ENCODE measurements at regions not wholly inside any gene's neighbourhood (a gene's known extent, or its start where the extent isn't known, plus 50 kb on each side); places are given as distances from the start of the nearest gene placed in this dataset.

DNA sequence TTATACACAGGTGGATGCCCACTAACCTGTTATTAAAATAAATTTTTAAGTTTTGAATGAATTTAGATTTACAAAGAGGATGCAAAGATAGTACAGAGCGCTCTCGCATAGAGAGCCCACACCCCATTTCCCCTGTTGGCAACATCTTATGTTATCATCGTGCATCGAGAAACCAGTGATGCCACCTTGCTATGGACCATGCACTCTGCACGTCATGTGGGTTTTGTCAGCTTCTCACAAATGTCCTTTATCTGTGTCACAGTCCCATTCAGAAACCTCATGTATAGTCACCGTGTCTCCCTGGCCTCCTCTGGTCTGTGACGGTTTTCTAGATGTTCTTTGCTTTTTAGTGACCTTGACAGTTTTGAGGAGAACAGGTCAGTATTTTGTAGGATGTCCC, 60.0 kb downstream of the ING1 start:
- no peak for DNase-seq (ENCODE audit: low read depth in 2 of 2)

DNA sequence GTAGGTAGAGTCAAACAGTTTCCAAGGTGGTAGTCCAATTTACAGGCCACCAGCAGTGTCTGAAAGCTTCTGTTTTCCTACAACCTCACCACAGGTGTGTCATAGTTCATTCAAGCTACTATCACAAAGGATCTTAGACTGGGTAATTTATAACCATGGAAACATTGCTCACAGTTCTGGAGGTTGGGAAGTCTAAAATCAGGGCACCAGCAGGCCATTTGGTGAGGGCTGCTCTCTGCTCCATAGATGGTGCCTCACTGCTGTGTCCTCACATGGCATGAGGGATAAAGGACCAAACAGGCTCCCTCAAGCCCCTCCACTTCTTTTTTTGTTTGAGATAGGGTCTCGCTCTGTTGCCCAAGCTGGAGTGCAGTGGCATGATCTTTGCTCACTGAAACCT, 60.6 kb downstream of the ING1 start:
- no peak for DNase-seq (ENCODE audit: low read depth in 2 of 2)

DNA sequence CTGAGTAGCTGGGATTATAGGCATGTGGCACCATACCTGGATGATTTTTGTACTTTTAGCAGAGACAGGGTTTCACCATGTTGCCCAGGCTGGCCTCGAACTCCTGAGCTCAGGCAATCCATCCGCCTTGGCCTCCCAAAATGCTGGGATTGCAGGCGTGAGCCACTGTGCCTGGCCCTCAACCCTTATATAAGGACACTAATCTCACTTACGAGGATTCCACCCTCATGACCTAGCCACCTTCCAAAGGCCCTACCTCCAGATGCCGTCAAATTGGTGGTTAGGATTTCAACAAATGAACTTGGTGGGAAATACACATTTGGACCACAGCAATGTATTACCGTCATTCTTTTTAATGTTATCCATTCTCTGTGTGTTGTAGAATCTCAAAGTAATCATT, 61.0 kb downstream of the ING1 start:
- no peak for DNase-seq (ENCODE audit: low read depth in 2 of 2)

DNA sequence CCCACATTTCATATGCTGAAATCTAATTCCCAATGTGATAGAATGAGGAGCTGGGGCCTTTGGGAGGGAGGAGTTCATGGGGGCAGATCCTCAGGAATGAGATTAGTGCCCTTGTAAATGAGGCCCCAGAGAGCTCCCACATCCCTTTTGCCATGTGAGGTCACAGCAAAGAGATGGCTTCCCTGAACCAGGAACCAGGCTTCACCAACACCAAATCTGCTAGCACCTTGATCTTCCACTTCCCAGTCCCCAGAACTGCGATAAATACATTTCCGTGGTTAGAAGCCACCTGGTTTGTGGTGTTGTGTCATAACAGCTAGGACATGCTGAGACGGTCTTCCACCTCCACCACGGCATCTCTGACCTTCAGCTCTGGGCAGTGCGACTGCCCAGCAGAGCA, 62.1 kb downstream of the ING1 start:
- no peak for DNase-seq (ENCODE audit: low read depth in 2 of 2)

DNA sequence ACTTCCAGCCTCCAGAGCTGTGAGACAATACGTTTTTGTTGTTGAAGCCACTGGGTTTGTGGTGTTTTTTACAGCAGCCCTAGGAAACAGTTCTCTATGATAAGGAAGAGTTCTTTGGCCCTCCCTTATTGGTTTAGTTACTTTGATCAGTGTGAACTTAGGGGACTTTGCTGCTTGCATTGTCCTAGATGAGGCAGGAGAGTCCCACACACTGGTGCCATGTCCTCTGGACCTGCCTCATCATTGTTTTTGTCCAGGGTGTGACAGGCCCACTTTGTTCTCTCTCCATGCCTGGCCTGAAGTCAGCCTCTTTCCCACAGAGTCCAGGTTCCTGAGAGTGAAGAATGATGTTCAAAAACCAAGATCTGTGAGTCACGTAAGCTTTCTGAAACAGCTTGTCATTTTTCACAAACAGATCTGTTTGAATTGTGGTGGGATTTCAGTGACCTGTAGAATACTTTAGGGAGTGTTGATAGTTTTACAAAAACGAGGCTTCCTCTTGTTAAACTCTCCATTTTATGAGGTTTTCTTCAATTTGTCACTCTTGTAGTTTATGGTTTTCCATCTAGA, 63.8 kb downstream of the ING1 start:
- no peak for DNase-seq (ENCODE audit: low read depth in 2 of 2)

DNA sequence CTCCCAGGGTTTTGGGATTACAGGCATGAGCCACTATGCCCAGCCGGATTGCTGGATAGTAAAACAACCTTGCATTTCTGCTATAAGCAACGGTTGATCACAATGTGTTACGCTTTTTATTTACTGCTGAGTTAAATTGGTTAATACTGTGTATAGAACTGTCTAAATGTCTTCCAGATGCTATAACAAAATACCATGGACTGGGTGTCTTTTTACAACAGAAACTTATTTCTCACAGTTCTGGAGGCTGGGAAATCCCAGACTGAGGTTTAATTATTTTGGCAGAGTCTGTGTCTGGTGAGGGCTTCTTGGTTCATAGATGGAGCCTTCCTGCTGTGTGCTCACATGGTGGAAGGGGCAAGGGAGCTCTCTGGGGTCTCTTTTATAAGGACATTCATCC, 65.5 kb downstream of the ING1 start:
- DNase-seq (ENCODE audit: low read depth in 2 of 2): no peak

DNA sequence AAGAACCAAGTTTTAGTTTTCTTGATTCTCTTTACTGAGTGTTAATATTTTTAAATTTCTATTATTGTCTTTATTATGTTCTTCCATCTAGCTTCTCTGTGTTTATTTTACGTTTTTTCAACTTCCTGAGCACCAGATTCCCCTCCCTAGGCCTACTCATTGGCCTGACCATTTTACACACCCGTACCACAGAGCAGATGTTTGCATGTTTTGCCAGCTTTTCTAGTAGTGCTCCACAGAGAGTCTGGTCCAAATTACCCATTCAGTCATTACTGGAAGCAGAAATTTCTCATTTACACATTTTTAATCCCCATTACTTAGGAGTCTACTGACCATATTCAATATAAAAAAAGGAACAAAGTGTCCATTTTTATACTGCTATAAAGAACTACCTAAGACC, 66.9 kb downstream of the ING1 start:
- no peak for DNase-seq (ENCODE audit: low read depth in 2 of 2)

DNA sequence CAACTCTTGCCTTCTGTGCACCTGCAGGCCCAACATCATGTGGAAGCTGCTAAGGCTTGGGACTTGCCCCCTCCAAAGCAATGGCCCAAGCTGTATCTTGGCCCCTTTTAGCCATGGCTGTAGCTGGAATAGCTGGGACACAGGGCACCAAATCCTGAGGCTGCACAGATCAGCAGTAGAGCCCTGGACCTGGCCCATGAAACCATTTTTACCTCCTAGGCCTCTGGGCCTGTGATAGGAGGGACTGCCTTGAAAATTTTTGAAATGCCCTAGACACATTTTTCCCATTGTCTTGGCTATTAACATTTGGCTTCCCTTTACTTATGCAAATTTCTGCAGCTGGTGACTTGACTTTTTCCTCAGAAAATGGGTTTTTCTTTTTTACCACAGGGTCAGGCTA, 68.7 kb downstream of the ING1 start:
- no peak for DNase-seq (ENCODE audit: low read depth in 2 of 2)

DNA sequence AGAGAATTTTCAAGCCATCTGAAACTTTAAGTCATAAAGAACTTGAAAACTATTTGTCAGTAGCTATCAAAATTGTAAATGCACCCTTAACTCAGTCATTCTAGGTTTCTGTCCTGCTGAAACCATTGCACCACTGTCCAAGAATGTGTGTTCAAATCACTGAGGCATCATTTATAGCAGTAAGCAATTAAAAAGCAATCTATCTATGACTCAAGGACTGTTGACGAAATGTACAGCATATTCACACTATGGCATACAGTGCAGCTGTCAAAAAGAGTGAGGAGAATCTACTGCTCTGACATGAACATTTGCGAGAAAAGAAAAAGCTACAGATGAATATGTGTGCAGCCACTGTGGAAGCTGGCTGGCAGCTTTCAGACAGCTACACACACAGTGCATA, 71.2 kb downstream of the ING1 start:
- DNase-seq (ENCODE audit: low read depth in 2 of 2): no peak

DNA sequence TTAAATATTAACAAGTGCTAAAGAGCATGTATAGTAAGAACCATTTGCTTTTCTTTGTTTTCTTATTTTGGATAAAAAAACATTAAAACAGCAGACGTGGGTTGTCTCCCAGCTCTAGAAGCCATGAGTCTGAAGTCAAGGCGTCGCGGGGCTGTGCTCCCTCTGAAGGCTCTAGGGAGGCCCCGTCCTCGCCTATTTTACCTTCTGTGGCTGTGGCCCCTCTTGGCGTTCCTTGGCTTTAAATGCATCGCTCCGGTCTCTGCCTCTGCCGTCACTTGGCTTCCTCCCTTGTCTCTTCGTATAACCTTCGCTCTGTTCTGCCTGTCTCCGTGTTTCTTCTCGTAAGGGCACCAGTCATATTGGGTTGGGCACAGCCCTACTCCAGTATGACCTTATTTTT, 75.3 kb downstream of the ING1 start:
- DNase-seq (ENCODE audit: low read depth in 2 of 2): no peak

DNA sequence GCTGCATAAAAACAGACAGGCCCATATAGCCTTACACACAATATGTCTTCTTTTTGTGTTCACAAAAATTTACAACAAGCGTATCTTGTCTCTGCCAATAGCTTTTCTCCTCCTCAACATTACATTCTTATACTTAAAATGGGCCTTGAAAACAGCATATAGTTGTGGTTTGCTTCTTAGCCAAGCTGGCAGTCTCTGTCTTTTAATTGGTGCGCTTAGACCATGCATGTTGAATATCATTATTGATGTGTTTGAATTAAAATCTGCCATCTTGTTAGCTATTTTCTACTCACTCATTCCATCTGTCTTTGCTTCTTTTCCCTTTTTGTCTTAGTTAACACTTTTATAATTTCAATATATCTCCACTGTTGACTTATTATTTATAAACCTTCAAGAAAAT, 76.4 kb downstream of the ING1 start:
- no peak for DNase-seq (ENCODE audit: low read depth in 2 of 2)

DNA sequence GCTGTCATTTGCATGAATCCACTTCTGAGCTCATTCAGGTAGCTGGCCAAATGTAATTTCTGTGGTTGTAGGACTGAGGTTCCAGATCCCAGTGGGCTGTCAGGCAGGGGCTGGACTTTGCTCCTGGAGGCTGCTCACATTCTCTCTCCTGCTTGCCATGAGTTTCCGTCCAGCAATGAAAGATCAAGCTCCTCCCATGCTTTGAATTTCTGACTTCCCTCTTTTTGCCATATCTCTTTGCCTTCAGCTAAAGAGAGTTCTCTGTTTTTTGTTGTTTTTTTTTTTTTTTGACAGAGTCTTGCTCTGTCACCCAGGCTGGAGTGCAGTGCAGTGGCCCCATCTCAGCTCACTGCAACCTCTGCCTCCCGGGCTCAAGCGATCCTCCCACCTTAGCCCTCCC, 76.9 kb downstream of the ING1 start:
- DNase-seq (ENCODE audit: low read depth in 2 of 2): no peak

DNA sequence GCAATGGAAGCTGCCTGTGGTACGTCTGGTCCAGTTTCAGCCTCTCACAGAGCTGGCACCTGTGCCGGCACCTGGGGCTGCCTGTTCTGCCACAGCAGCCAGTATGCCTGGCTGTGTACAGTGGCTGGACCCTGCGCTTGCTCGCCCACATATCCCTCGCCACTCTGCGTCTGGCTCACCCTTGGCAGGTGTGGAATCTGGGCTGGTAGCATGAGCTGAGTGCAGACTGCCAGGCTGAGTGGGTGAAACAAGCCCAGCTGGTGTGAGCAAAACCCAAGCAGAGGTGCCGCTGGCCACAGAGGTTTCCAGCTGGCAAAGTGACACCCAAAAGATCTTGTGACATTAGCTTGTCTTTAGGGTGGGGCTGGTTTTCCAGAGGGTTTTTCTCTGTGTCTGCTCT, 80.7 kb downstream of the ING1 start:
- no peak for DNase-seq (ENCODE audit: low read depth in 2 of 2)

DNA sequence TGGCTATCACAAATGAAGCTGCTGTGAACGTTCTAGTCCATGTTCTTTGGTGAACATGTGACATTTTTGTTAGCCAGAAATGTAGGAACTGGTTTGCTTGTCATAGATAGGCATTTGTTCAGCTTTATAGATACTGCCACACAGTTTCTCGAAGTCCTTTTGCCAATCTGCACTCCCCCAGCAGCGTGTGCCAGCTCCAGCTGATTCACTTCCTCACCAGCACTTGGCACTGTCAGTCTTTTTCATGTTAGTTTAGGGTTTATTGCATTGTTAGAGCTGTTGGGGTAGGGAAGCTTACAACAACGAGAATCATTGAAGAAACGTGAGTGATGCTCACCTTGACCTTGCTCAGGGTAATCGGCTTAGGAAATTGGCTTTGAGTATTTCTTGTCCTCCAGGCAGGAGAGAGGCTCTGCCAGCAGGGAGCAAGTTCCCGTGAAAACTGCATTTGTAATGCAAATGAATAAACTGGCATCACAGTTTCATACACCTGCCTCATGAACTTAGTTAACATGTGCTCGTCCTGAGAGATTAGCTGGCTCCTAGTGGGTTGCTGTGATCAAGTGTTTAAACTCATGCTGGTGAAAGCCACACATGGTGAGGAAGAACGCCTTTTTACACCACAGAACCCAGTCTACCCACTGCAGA, 83.9 kb downstream of the ING1 start:
- no peak for DNase-seq (ENCODE audit: low read depth in 2 of 2)

DNA sequence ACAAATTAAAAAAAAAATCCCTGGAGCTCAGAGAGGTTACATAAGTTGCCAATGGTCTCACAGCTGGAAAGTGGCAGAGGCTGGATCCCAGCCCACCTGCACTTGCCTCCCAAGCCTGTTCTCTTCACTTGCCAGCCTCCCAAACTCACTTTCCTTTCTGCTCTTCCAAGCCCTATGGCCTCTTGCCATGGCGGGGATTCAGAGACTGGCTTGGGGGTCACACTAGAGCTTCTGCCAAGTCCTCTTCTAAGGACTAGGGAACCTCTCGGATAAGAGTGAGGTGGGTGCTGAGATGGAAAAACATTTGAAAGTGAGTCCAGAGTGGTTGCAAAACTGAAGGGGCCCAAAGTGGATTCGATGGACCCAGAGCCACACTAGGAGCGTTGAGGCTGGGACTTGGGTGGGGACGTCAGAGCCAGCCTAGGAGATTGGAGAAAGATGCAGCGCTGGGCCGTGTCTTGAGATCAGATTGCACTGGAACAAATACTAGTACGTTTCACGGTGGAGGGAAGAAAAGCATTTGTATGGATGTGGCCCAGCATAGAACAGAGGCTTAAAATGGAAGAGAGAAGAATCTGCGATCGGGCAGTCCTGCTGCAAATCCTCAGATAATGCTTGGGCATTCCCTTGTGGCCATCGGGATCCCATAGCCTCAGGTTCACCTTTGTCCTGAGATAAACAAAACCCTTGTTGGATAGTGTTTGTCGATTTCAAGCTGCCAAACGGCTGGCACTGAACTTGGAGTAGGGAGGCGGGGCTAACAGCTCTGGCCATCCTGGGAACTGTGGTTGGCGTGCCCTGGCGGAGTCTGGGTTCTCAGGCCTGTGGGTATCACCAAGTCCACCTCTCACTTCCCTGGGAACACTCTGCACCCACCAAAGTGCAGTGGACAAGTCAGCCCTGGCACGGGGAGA, 84.8 kb downstream of the ING1 start:
- no peak for DNase-seq (ENCODE audit: low read depth in 2 of 2)

DNA sequence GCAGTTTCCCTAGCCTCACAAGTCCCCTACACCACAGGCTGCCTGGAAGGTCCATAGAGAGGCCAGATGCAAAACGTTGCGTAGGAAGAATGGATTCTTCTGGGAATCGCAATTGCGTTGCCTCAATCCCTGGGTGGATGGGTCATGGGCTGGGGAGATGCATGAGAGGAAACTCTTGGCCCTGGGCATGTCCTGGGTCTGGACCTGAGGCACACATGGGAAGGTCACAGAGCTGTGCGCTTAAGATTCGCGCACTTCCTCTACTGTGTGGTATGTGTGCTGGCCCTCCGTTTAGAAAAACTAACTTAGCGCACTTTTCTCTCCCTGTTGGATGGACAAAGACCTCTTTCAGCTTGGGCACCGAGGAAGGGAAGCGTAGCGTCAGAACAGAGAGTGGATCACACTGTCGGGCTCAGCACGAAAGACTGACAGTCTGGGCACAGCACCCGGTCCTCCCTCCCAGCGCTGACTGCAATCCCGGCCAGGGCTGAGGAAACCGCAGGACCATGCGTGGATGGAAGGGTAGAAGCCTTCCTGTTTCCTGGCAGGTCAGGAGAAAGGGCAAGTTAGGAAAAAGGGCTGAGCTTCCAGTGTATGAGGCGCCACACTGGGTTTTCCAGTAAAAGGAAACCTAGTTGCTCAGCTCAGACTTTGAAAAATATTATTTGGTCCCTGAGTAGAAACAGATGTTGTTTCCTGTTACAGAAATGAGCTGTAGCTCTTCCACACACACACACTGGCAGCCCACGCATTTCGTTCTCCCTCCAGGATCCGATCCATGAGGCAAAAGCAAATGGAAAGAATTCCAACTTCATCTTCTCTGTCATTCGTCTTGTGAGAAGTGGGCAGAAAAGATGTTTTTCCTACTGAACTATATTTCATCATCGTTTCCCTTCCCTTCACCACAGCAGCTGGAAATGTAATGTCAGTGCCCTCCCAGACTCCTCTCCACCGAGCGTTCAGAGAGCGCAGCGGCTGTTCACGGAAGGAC, 86.0 kb downstream of the ING1 start:
- DNase-seq (ENCODE audit: low read depth in 2 of 2): no peak

DNA sequence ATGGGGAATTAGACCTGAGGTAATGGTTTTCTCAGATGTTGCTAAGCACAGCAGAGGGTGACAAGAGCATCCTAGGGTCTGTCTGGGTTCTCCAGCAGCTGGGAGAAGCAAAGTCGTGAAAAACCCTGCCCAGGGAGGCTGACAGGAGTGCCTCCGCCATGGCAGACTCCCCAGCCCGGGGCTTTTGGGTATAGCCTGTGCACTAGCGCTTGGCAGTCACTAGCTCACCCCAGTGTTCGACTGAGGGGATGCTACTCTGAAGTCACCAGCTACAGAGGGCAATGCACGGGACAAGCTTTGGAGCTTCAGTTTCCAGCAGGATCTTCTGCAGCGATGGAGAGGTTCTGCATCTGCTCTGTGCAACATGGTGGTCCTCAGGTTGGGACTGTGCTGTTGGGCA, 87.5 kb downstream of the ING1 start:
- no peak for DNase-seq (ENCODE audit: low read depth in 2 of 2)

DNA sequence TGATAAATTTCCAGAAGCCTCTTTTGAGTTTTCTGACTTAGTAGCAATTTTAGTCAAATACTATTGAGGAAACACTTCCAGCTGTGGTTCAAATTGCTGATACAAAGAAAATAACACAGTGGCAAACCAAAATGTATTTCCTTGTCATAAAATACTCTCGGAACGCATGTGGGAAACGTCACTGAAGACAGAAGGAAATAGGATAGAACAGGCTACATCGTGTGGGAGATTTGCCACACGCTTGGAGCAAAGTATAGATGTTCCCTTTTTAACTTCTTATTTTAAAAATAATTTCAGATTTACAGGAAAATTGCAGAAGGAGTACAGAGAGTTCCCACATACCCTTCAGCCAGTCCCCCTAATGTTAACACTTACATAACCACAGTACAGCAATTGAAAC, 88.8 kb downstream of the ING1 start:
- DNase-seq (ENCODE audit: low read depth in 2 of 2): no peak

DNA sequence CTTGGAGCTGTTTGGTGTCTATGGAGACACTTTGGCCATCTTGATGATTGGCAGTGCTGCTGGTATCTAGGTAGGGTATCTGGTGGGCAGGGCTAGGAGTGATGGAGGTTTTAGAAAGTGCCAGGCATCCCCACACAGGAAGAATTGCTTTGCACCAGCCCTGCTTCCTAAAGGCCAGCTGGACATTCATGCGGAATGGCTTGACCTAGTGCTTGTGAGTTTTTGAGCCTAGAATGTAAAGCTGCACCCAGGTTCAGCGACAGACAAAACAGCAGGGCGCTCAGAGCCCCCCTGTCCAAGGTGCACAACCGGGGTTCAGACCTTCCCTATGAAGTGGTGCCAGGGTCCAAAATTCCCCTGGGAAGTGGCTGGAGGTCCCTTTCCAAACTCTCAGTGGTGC, 93.1 kb downstream of the ING1 start:
- DNase-seq (ENCODE audit: low read depth in 2 of 2): no peak

DNA sequence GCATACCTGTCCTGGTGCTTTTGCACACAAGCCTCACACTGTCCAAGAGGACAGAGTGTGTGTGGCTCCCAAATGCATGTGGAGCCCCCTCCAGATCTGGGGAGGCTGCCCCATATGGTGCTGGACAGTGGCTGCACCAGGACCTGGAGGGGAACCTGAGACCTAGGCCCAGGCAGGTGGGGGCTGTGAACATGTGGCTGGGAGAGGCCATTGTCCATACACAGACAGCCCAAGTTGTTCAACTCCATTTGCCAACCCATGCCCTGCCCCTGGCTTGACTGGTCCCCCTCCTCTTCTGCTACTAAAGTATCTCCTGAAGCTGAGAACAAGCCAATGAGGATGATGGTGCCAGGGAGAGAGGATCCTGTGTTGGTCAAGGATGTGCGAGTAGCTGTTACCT, 94.0 kb downstream of the ING1 start:
- no peak for DNase-seq (ENCODE audit: low read depth in 2 of 2)

DNA sequence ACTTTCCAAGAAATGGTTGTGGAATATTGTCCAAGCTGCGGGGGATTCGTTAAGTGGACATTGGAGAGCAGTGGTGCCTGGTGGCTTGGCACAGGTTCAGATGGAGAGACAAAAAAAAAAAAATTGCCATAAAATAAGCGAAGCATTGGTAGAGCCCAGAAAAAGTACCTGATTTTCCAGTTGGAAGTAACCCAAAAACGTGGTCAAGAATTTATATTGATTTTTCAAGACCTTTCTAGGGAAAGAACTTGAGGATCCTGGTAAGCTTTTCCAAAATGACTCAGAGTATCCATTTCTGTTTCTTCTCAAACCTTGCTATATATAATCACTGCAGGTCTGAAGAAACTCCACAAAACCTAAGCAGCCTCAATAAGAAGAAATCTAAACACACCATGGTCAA, 94.6 kb downstream of the ING1 start:
- DNase-seq (ENCODE audit: low read depth in 2 of 2): no peak

DNA sequence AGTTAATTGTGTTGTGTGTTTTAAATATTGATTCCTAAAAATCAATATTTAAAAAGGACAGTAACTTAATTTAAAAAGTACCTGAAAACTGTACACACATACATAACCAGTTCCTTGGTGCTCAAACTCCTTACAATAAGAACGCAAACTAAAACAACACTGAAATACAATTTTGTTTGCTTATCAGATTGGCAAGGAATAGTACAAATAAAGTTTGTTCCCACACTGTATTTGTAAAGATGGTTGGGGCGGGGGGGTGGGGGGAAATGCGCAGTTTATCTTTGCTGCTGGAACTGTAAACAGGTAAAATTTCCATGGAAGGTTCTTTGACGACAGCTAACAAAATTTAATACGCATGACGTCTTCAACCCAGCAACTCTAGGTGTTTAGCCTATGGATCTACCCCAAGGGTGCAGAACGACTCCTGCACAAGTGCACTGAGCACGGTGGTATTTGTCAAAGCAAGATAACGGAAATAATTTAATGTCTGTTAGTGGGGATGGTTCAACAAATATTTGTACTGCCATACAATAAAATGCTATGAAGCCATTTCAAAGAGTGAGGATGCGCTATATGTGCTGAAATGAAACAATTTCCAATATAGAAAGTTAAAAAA, 96.5 kb downstream of the ING1 start:
- DNase-seq (ENCODE audit: low read depth in 2 of 2): no peak
